Activated T-cell treated with anti-CD3 and anti-CD28 coated beads for 48 hours (primary cell): ENCODE measurements at regions not wholly inside any gene's neighbourhood (a gene's known extent, or its start where the extent isn't known, plus 50 kb on each side); places are given as distances from the start of the nearest gene placed in this dataset.
"Not testable (repeated sequence)": the region's sequence is repeated elsewhere in the genome, so short reads cannot be mapped to it uniquely, and the experiment has no call there.

Experiments used
- DNase-seq: peaks from one replicate; pipeline ENCODE4 v3.0.0-alpha.2; 2020; ENCODE audit warnings: low read depth

DNA sequence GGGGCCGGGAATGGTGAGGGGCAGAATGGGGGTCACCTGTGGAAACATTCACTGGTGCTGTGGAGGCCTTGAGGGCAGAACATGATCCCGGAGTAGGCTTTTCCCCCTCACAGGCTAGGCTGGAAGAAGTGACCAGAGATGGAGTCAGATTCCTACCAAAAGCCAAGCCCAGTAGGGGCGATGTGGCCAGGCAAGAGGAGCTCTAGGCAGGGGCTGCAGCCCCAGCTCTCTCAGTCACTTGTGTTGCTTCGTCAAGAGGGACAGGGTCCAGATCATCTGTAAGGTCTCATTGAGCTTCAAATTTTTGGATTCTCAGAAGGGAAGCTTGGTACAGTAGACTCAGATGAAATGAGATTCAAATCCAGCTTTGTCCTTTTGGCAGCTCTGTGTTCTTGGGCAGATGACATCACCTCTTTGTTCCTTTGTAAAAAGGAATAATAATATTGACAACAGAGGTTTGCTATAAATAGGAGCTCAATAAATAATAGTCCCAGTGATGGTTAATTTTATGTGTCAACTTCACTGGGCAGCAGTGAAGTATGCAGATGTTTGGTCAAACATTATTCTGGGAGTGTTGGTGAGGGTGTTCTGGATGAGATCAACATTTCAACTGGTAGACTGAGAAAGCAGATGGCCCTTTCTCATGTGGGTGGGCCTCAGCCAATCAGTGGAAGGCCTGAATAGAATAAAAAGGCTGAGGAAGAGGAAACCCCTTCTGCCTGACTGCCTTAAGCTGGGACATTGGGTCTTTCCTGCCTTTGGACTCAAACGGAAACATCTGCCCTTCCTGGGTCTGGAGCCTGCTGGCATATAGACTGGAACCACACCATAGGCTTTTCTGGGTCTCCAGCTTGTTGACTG, 324.7 kb upstream of the USP24 start:
- no peak for DNase-seq

GRCh38 chr1:55538428-55538827, 323.3 kb upstream of the USP24 start:
- no peak for DNase-seq

DNA sequence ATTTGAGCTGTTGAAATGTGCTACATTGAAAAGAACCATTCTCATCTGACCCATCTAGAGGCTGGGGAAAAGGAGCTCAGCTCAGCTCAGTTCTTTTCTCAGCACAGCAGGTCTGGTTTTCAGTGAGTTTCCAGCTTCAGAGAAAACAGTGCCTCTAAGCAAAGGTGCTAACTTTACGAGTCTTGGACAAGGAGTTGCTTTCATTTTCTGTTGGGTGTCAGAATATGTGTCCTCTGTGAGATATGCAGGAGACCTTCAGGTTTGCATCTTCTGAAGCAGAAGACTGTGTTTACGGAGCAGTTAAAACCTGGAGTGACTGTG, 321.3 kb upstream of the USP24 start:
- no peak for DNase-seq

DNA sequence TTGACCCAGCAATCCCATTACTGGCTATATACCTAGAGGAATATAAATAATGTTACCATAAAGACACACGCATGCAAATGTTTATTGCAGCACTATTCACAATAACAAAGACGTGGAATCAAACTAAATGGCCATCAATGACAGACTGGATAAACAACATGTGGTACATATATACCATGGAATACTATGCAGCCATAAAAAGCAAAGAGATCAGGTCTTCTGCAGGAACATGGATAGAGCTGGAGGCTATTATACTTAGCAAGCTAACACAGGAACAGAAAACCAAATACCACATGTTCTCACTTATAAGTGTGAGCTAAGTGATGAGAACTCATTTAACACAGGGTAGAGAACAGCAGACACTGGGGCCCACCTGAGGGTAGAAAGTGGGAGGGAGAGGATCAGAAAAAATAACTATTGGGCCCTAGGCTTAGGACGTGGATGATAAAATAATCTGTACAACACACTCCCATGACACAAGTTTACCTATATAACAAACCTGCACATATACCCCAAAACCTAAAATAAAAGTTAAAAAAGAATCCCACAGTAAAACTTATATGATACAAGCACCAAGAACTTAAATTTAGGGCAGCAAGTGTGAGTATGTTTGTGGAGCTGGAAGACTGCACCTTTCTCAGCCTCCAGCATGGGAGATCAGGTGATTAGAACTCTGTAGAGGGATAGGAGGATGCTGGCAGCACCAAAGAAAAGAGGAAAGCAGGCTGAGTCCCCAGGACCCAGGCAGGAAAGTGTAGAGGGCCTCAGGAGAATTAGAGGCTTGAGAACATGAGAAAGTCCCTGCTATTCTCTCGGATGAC, 320.8 kb upstream of the USP24 start:
- DNase-seq: no peak

DNA sequence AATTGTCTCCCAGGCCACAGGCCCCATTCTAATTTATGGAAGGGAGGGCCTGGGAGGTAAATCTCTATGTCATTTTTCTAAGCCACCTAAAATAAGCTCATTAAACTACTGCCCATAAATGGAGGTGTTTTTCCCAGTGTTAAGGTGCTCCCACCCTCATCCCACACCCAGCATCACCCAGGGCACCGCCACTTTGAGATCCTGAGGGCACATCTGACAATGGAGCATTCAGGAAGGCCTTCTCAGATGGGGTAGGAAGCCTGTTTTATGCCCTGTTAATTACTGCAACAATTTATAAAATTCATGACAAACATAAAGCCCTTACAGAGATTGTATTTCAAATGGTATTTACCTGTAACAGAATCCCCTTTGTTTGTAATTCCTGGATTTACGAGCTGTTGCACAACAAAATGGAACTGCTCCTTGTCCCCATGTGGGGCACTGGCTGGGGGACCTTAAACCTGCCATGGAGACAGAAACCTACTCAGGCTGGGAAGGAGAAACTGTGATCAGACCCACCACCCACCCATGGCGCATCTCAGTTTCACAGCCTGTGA, 319.5 kb upstream of the USP24 start:
- DNase-seq: no peak

GRCh38 chr1:55531644-55532043, 316.5 kb upstream of the USP24 start:
- DNase-seq: no peak

- no peak for DNase-seq
These were observed 315.8 kb upstream of the USP24 start for GRCh38 chr1:55530749-55531478.

DNA sequence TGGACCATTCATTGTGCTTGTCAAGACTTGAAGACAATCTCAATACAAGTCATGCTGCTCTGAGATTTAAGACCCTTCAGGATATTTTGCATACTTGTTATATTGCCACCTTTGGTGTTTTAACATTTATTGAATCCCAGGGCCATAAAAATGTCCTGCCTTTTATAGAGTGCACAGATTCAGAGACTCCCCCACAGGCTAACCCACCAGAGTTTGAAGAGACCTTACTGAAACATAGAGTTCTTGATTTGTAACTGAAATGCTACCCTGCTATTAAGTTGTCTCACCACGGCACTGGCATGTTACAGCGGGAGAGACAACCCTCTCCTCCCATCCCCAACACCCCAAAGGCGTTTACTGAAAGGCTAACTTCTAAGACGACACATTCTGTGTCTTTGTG, 313.9 kb upstream of the USP24 start:
- no peak for DNase-seq

- DNase-seq: no peak
These were observed 312.7 kb upstream of the USP24 start for GRCh38 chr1:55527831-55528230.

GRCh38 chr1:55526716-55527115, 311.6 kb upstream of the USP24 start:
- no peak for DNase-seq

GRCh38 chr1:55524006-55524405, 308.8 kb upstream of the USP24 start:
- no peak for DNase-seq

DNA sequence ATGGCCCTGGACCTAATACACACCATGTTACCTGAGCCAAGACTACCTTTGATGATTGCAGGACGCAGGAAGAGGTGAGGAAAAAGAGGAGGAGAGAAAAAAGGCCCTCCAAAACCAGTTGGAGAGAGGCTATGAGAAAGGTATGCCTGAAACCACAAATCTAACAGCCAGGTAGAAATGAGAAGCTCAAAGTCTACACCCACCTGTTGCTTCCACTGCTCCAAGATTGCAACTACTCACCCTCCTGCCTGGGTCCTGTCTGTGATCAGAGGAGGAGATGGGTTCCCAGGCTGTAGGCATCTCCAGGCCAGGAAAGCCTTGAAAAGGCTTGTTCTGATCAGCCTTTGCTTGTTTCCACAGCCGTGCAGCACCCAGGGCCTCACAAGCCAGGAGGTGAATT, 307.8 kb upstream of the USP24 start:
- DNase-seq: no peak

DNA sequence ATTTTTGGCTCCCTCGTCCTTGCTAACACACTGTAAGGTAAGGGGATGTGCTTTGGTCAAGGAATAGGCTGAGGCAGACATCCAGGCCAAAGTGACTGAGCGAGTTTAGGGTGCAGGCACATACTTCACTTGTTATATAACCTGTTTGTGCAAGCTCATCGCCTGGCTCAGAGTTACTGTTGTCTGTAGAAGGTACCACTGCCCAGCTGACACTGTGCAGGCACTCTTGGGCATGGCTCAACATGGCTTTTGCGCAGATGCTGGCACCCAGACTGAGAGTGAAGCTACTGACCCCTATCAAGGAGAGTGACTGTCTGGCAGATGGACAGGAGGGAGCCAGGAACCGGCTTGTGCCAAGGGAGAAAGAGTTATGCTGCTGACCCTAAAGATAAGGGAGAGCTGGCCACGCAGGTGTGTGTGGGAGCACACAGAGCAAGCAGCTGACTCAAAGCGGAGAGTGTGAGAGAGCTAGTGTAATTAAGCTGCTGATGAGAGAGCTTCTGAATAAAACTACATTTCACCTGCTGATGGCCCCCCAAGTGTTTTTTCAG, 307.3 kb upstream of the USP24 start:
- no peak for DNase-seq

- DNase-seq: no peak
These were observed 305.7 kb upstream of the USP24 start for GRCh38 chr1:55520861-55521260.

GRCh38 chr1:55519937-55520683, 304.9 kb upstream of the USP24 start:
- DNase-seq: no peak

DNA sequence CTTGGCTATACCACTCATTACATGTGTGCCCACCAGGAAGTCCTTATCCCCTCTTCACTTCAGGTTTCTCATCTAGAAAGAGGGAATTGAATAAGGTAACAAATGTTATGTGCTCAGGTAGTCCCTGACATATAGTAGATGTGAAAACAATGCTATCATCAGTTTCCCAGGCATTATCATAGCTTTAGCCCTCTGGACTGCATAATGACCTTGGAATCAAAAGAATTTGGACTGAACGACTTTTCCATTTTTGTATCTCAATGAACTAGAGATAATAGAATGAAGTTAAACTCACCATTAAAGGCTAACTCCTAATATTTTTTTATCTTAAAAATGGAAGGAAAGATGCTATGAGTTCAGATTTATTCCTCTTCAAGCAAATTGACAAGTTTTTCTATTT, 304.1 kb upstream of the USP24 start:
- no peak for DNase-seq

- DNase-seq: no peak
These were observed 301.9 kb upstream of the USP24 start for GRCh38 chr1:55517036-55517435.

GRCh38 chr1:55514571-55514970, 299.4 kb upstream of the USP24 start:
- DNase-seq: not testable (repeated sequence)

- DNase-seq: no peak
These were observed 297.3 kb upstream of the USP24 start for GRCh38 chr1:55512466-55512865.

DNA sequence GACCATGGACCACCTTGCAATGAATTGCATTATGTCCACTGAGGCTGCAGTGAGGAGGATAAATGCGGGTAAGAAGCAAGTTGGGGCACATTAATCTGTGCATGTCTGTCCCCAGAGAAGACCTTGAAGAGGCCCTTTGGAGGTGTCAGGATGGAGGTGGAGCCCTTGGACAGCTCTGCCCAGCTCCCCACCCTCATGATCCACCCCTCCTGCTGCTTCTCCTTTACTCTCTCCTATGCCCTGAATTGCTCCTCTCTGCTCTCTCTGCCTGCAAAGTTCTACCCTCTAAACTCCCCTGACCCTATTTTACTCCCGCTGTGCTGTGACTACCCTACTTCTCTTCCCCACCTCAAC, 292.4 kb upstream of the USP24 start:
- no peak for DNase-seq

- DNase-seq: no peak
These were observed 291.8 kb upstream of the USP24 start for GRCh38 chr1:55506740-55507577.
